HG03095 (cell line): ENCODE measurements at regions not wholly inside any gene's neighbourhood (a gene's known extent, or its start where the extent isn't known, plus 50 kb on each side); places are given as distances from the start of the nearest gene placed in this dataset.

Source experiments
- ATAC-seq: cut with Tn5 transposase; IDR thresholded peaks from one replicate; pipeline ENCODE4 v1.9.1; 2021; ENCODE audit warnings: moderate library complexity; ENCODE audit not compliant: unreplicated experiment

DNA sequence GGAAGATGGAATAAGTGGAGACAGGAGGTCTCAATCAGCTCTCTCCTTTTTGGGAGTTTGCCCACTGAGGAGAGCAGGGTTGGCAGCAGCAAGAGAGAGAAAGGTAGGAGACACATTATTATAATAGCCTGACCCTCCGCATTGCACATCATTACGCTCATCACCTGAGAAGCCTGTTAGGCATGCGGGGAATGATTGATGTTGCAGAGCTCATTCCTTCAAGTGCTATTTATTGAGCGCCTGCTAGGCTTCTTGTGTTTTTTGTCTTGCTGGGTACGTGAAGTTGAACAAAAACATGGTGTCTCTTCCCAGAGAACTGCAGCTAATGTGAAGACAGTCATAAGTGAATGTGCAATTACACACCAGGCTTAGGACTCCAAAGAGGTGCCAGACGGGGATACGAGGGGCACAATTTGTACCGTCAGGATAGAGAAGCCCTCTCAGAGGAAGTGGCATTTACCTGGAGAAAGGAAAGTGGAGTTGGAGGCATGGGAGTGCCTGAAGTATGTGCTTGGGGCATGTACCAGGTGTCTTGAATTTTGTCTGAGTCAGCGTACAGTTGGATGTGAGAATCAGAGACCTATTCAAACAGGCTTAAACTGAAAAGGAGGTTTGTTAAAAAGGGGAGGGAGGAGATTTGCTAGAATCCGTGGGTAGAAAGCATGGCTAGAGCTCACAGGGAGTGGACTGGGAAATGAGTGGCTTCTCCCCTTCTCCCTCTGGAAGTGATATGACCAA, 90.2 kb upstream of the SOD3 start:
- ATAC-seq, result no peak

GRCh38 chr4:24713604-24714003, 81.8 kb upstream of the SOD3 start:
- no peak for ATAC-seq

DNA sequence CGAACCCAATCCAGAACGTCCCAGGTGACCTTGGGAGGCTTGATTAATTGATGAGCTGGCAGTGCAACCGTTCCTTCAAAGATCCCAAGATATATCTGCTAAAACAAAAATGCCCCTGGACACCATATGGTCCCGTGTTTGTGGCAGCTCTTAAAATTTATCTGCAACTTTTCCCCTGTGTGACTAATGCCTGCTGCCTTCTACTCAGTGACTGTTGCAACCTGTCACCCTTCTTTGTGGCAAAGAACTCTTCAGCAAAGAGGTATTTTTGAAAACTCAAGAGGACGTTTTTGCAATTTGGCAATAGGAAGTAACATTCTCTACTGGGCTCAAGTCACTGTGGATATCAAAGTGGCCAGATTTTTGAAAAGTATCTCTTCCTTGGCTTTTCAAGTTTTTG, 75.8 kb upstream of the SOD3 start:
- no peak for ATAC-seq

GRCh38 chr4:24720436-24720835, 74.9 kb upstream of the SOD3 start:
- no peak for ATAC-seq

DNA sequence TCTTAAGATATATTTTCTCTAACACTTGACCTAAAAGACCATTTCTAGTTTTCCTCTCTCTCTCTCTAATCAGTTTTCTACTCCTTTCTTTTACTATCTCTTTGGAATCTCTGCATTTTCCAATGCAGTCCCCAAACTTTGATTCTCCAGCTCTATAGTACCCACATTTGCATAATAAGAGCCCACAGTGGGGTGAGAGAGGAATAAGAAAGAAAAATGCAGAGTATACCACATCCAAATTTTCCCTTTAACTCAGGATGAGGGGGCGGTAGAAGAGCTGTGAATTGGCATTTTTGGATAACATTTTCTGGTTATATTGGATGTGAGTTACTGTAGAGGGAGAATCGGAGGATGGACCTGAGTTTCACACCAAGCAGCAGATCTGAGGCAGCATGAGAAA, 74.4 kb upstream of the SOD3 start:
- no peak for ATAC-seq

DNA sequence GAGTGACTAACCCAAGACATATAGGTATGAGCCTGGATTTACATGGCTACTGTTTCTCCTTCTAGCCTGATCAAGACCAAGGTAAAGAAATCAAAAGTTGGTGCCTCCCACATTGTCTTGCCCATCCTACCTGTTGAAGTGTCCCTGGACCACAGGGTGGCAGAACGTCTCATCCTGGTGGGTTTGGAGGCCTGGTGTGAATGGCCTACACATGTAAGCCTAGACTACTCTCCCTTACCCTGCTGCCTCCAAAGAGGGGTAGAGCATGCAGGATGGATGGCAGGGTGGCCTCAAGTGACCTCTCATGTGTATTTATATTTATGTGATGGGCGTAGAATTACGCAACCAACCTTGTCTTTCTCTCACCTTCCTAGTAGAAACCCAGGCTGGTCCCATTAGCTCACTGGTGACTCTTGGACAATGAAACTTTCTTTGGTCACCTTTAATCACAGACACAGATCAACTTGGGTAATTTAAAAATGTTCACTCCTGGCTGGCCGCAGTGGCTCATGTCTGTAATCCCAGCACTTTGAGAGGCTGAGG, 73.3 kb upstream of the SOD3 start:
- ATAC-seq, result no peak

GRCh38 chr4:24727390-24728224, 67.8 kb upstream of the SOD3 start:
- no peak for ATAC-seq

DNA sequence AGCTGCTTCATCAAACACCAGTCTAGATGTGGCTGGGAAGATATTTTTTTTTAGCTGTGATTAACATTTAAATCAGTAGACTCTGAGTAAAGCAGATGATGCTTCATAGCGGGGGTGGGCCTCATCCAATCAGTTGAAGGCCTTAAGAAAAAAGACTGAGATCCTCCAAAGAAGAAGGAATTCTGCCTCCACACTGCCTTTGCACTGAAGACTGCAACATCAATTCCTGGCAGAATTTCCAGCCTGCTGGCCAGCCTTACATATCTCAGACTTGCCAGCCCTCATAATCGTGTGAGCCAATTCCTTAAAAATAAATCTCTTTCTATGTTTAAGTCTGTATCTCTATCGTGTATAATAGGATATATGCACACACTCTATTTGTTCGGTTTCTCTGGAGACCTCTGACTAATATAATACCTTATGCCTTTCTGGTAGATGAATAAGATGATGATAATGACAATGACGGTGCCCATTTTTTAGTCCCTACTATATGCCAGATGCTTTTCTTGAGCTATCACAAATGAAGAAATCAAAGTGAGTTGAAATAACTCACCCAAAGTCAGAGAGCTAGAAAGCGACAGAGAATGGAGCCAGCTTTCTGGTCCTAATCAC, 66.1 kb upstream of the SOD3 start:
- ATAC-seq, result no peak

- no peak for ATAC-seq
Observed at GRCh38 chr4:24730256-24731001, 64.9 kb upstream of the SOD3 start.

- ATAC-seq, result no peak
Observed at GRCh38 chr4:24731448-24731847, 63.9 kb upstream of the SOD3 start.

DNA sequence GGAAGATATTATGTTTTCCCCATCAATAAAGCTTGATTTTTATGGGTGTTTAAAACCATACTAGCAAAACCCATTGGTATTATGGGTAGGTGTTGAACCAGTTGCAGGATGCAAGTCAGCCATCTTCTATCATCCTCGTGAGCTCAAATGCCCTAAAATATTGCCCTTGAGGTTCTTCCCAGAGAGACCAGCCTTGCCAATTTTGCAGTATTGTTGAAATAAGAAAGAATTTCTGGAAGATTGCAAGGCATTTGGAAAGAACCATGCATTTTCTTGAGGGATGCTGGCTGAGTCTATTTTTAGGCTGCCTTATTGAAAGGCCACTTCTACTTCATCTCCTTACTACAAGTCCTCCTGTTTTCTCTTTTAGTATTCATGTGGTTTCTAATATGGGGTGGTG, 60.9 kb upstream of the SOD3 start:
- ATAC-seq, result no peak

DNA sequence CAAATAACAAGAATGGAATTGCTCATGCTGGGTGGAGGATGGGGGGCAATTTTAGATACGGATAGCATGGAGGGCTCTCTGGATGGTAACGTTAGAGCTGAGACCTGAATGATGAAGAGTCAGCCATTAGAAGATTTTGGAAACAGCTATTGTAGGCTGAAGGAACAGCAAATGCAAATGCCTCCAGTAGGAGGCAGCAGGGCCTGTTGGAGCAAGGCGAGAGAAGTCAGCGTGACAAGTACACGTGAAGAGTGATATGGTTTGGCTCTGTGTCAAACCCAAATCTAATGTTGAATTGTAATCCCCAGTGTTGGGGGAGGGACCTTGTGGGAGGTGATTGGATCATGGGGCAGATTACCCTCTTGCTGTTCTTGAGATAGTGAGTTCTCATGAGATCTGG, 59.3 kb upstream of the SOD3 start:
- no peak for ATAC-seq

GRCh38 chr4:24741910-24742309, 53.5 kb upstream of the SOD3 start:
- ATAC-seq, result no peak

- no peak for ATAC-seq
Observed at GRCh38 chr4:24742335-24742734, 53.0 kb upstream of the SOD3 start.

DNA sequence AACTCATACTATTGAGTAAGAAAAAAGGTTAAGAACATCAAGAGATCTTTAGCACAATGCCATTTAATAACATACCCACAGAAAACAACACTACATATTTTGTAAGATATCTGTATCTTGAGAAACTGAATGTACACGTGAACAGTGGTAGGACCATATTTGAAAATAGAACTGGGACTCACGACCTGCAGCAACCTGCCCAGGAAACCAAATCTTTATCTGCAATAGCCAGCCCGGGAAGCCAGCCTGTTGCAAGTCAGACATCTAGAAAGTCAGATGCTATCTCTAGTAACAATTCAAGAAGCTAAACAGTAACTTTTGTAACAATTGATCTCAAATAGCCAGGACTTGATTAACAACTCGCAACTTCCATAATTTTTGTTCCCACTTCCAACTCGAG, 52.6 kb upstream of the SOD3 start:
- ATAC-seq, result no peak

DNA sequence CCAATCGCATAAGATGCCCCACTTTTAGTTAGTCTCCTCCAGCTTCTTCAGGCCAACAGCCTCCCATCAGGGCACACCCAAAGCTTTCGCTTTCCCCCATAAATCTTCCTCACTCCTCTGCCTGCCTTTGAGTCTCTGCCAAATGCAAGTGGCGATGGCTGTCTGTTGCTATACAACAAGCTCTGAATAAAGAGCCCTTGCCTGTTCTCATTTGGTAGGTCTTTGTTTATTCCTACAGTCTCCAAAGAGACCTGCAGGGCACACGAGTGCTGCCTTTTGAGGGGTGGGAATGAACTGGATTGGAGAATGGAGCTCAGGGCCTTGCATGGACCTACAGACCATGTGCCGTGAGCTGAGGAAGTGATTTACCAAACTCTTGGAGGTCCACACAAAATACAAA, 52.2 kb upstream of the SOD3 start:
- no peak for ATAC-seq

- no peak for ATAC-seq
Observed at GRCh38 chr4:24743927-24744326, 51.4 kb upstream of the SOD3 start.

DNA sequence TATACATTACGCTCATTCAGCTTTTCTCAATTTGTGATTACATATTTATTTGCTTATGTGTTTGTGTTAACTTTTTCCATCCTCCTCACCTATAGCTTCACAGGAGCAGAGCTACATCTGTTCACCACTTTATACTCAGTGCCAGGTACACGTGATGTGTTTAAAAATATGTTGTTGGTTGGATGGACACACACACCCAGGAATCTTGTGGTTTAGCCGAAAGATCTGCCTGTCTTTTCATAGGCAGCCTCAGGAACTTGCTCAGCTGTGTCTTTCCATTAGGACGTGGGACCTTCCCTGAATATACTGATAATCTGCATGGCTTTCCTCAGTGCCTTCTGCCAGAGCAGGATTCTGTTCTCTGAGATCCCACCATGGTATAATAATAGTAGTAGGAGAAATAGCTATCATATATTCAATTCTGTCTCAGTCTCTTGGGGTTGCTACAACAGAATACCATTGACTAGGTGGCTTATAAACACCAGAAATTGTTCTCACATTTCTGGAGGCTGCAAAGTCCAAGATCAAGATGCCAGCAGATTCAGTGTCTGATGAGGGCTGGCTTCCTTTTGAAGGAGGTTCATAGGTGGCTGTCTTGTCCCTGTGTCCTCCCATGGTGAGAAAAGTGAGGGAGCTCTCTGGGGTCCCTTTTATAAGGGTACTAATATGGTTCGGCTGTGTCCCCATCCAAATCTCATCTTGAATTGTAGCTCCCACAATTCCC, 50.0 kb upstream of the SOD3 start:
- no peak for ATAC-seq
